ENCODE measurements at regions not wholly inside any gene's neighbourhood (a gene's known extent, or its start where the extent isn't known, plus 50 kb on each side); places are given as distances from the start of the nearest gene placed in this dataset.

GRCh38 chrX:40248822-40249221 is 151.1 kb upstream of the BCOR start:
- H3K27me3 Mint-ChIP-seq (ENCODE audit: unreplicated experiment), result no peaks in the 10 kb centered on the region
- DNase-seq (ENCODE audit: low spot score), result no peak
- no peaks in the 10 kb centered on the region for H3K36me3 Mint-ChIP-seq (ENCODE audit: low read depth, unreplicated experiment)
- H3K9me3 Mint-ChIP-seq (ENCODE audit: unreplicated experiment), result no peaks in the 10 kb centered on the region
- peaks cover 6% of the 10 kb centered on the region for H3K4me1 Mint-ChIP-seq (ENCODE audit: unreplicated experiment)
- H3K27ac Mint-ChIP-seq (ENCODE audit: unreplicated experiment), result no peak overlapping the region
- H3K4me3 Mint-ChIP-seq (ENCODE audit: unreplicated experiment), result no peak overlapping the region
- no peak for TF ChIP-seq CTCF (IDR thresholded peaks at IDR 0.05; ENCODE audit: unreplicated experiment)

- H3K36me3 Mint-ChIP-seq (ENCODE audit: low read depth, unreplicated experiment), result no peaks in the 10 kb centered on the region
- H3K4me1 Mint-ChIP-seq (ENCODE audit: unreplicated experiment), result peaks cover 7% of the 10 kb centered on the region
- H3K9me3 Mint-ChIP-seq (ENCODE audit: unreplicated experiment), result no peaks in the 10 kb centered on the region
- H3K27me3 Mint-ChIP-seq (ENCODE audit: unreplicated experiment), result no peaks in the 10 kb centered on the region
- no peak for TF ChIP-seq CTCF (IDR thresholded peaks at IDR 0.05; ENCODE audit: unreplicated experiment)
- DNase-seq (ENCODE audit: low spot score), result no peak
- H3K4me3 Mint-ChIP-seq (ENCODE audit: unreplicated experiment), result no peak overlapping the region
- H3K27ac Mint-ChIP-seq (ENCODE audit: unreplicated experiment), result no peak overlapping the region
These were observed 150.3 kb upstream of the BCOR start for GRCh38 chrX:40247848-40248622.

- Mint-ChIP-seq H3K27me3 (ENCODE audit: unreplicated experiment) (no peaks in the 10 kb centered on the region), H3K9me3 (ENCODE audit: unreplicated experiment) (no peaks in the 10 kb centered on the region), H3K36me3 (ENCODE audit: low read depth, unreplicated experiment) (no peaks in the 10 kb centered on the region), H3K27ac (ENCODE audit: unreplicated experiment) (no peak overlapping the region), H3K4me3 (ENCODE audit: unreplicated experiment) (no peak overlapping the region), H3K4me1 (ENCODE audit: unreplicated experiment) (peaks cover 7% of the 10 kb centered on the region)
- no peak for DNase-seq (ENCODE audit: low spot score)
- TF ChIP-seq CTCF (IDR thresholded peaks at IDR 0.05; ENCODE audit: unreplicated experiment), result no peak
These were observed 149.6 kb upstream of the BCOR start for GRCh38 chrX:40247382-40247781.

GRCh38 chrX:40245488-40246071 is 147.8 kb upstream of the BCOR start:
- no peak for TF ChIP-seq CTCF (IDR thresholded peaks at IDR 0.05; ENCODE audit: unreplicated experiment)
- DNase-seq (ENCODE audit: low spot score), result no peak
- Mint-ChIP-seq H3K4me3 (ENCODE audit: unreplicated experiment) (no peak overlapping the region), H3K9me3 (ENCODE audit: unreplicated experiment) (no peaks in the 10 kb centered on the region), H3K27me3 (ENCODE audit: unreplicated experiment) (no peaks in the 10 kb centered on the region), H3K36me3 (ENCODE audit: low read depth, unreplicated experiment) (no peaks in the 10 kb centered on the region), H3K27ac (ENCODE audit: unreplicated experiment) (no peak overlapping the region), H3K4me1 (ENCODE audit: unreplicated experiment) (peaks cover 7% of the 10 kb centered on the region)

GRCh38 chrX:40244980-40245379 is 147.2 kb upstream of the BCOR start:
- H3K27ac Mint-ChIP-seq (ENCODE audit: unreplicated experiment), result no peak overlapping the region
- no peaks in the 10 kb centered on the region for H3K9me3 Mint-ChIP-seq (ENCODE audit: unreplicated experiment)
- H3K36me3 Mint-ChIP-seq (ENCODE audit: low read depth, unreplicated experiment), result no peaks in the 10 kb centered on the region
- TF ChIP-seq CTCF (IDR thresholded peaks at IDR 0.05; ENCODE audit: unreplicated experiment), result no peak
- H3K27me3 Mint-ChIP-seq (ENCODE audit: unreplicated experiment), result peaks cover 1% of the 10 kb centered on the region
- no peak for DNase-seq (ENCODE audit: low spot score)
- H3K4me3 Mint-ChIP-seq (ENCODE audit: unreplicated experiment), result no peak overlapping the region
- peaks cover 12% of the 10 kb centered on the region for H3K4me1 Mint-ChIP-seq (ENCODE audit: unreplicated experiment)

Data from endothelial cell (in vitro differentiated cells).